ENCODE measurements at regions not wholly inside any gene's neighbourhood (a gene's known extent, or its start where the extent isn't known, plus 50 kb on each side); places are given as distances from the start of the nearest gene placed in this dataset.

DNA sequence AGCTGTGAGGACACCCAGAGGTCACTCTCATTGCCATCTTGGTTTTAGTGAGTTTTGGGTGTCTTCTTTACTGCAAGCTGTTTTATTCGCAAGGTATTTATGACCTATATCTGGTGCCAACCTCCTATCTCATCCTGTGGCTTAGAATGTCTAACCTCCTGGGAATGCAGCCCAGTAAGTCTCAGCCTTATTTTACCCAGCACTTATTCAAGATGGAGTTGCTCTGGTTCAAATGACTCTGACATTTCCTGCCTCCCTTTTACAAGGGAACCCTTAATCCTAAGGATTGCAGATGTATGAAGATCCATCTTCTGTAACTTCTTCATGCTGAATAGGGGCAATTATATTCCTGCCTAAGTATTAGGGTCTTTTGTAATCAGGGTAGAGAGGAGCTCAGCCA, 708.0 kb downstream of the TMEM182 start:
- Histone ChIP-seq H3K27me3 (replicated peaks in 2 of 5; ENCODE audit: control insufficient read depth in 4 of 5, insufficient read depth in 5 of 5, low read length in 4 of 5) (no peaks in the 10 kb centered on the region), H3K27ac (ENCODE audit: insufficient read depth in 1 of 2, low read depth in 1 of 2, low read length in 2 of 2, poor library complexity in 1 of 2, severe bottlenecking in 2 of 2) (no peak overlapping the region), H3K4me1 (ENCODE audit: control extremely low read depth in 1 of 4, control insufficient read depth in 4 of 4, insufficient read depth in 4 of 4, low read length in 3 of 4) (no peaks in the 10 kb centered on the region), H3K4me3 (ENCODE audit: control insufficient read depth in 1 of 7, extremely low read depth in 1 of 7, insufficient read depth in 4 of 7, low read depth in 2 of 7, low read length in 6 of 7) (no peak overlapping the region), H3K9me3 (ENCODE audit: control extremely low read depth in 1 of 5, control insufficient read depth in 4 of 5, insufficient read depth in 2 of 5, low read depth in 1 of 5, low read length in 4 of 5) (no peaks in the 10 kb centered on the region), H3K36me3 (ENCODE audit: control insufficient read depth in 4 of 4, insufficient read depth in 4 of 4, low read length in 3 of 4) (no peaks in the 10 kb centered on the region)
- DNase-seq, result no peak
- ChIA-PET CTCF (no interaction called here), POLR2A (no interaction called here)
- 100% methylated on average over 1 of the region's 1 CpG for WGBS (ENCODE audit: insufficient coverage)

DNA sequence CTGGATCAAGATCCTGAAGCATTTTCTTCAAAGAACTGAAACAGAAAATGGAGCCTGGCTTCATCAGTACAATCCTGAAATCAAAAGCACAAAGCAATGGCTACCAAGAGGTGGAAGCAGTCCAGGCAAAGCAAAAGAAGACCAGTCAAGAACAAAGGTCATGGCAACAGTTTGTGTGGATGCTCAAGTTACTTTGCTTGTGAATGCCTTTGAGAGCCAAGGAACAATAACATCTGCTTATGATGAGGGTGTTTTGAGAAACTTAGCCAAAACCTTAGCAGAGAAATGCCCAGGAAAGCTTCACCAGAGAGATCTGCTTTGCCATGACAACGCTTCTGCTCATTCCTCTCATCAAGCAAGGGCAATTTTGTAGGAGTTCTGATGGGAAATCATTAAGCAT, 723.1 kb downstream of the TMEM182 start:
- H3K27ac ChIP-seq (ENCODE audit: insufficient read depth in 1 of 2, low read depth in 1 of 2, low read length in 2 of 2, poor library complexity in 1 of 2, severe bottlenecking in 2 of 2), result no peak overlapping the region
- no peaks in the 10 kb centered on the region for H3K36me3 ChIP-seq (ENCODE audit: control insufficient read depth in 4 of 4, insufficient read depth in 4 of 4, low read length in 3 of 4)
- DNase-seq, result no peak
- no peaks in the 10 kb centered on the region for H3K27me3 ChIP-seq (replicated peaks in 2 of 5; ENCODE audit: control insufficient read depth in 4 of 5, insufficient read depth in 5 of 5, low read length in 4 of 5)
- ChIA-PET CTCF (no interaction called here), POLR2A (no interaction called here)
- H3K9me3 ChIP-seq (ENCODE audit: control extremely low read depth in 1 of 5, control insufficient read depth in 4 of 5, insufficient read depth in 2 of 5, low read depth in 1 of 5, low read length in 4 of 5), result no peaks in the 10 kb centered on the region
- H3K4me1 ChIP-seq (ENCODE audit: control extremely low read depth in 1 of 4, control insufficient read depth in 4 of 4, insufficient read depth in 4 of 4, low read length in 3 of 4), result no peaks in the 10 kb centered on the region
- WGBS (ENCODE audit: insufficient coverage), result 100% methylated on average over 1 of the region's 1 CpG
- no peak overlapping the region for H3K4me3 ChIP-seq (ENCODE audit: control insufficient read depth in 1 of 7, extremely low read depth in 1 of 7, insufficient read depth in 4 of 7, low read depth in 2 of 7, low read length in 6 of 7)

DNA sequence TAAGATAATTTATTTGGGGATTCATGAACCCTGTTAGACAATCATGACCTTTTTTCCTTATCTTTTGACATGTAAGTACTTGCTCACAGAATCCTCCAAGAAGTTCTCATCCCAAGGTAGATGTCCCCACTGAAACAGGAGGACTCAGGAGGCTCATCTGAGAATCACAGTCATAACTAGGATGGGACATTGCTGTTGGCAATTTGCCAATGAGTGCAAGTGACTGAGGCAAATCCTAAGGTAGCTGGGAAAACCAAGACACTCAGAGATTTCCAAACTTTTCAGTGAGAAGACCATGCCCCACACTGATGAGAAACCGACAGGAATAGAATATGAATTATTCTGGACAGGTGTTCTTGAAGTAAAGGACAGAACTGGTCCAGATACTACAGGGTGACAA, 735.0 kb downstream of the TMEM182 start:
- Histone ChIP-seq H3K4me3 (ENCODE audit: control insufficient read depth in 1 of 7, extremely low read depth in 1 of 7, insufficient read depth in 4 of 7, low read depth in 2 of 7, low read length in 6 of 7) (no peak overlapping the region), H3K27me3 (replicated peaks in 2 of 5; ENCODE audit: control insufficient read depth in 4 of 5, insufficient read depth in 5 of 5, low read length in 4 of 5) (no peaks in the 10 kb centered on the region), H3K4me1 (ENCODE audit: control extremely low read depth in 1 of 4, control insufficient read depth in 4 of 4, insufficient read depth in 4 of 4, low read length in 3 of 4) (no peaks in the 10 kb centered on the region), H3K36me3 (ENCODE audit: control insufficient read depth in 4 of 4, insufficient read depth in 4 of 4, low read length in 3 of 4) (no peaks in the 10 kb centered on the region), H3K27ac (ENCODE audit: insufficient read depth in 1 of 2, low read depth in 1 of 2, low read length in 2 of 2, poor library complexity in 1 of 2, severe bottlenecking in 2 of 2) (no peak overlapping the region), H3K9me3 (ENCODE audit: control extremely low read depth in 1 of 5, control insufficient read depth in 4 of 5, insufficient read depth in 2 of 5, low read depth in 1 of 5, low read length in 4 of 5) (no peaks in the 10 kb centered on the region)
- DNase-seq, result no peak
- ChIA-PET POLR2A (no interaction called here), CTCF (no interaction called here)
- WGBS (ENCODE audit: insufficient coverage), result 67% methylated on average over 1 of the region's 1 CpG

DNA sequence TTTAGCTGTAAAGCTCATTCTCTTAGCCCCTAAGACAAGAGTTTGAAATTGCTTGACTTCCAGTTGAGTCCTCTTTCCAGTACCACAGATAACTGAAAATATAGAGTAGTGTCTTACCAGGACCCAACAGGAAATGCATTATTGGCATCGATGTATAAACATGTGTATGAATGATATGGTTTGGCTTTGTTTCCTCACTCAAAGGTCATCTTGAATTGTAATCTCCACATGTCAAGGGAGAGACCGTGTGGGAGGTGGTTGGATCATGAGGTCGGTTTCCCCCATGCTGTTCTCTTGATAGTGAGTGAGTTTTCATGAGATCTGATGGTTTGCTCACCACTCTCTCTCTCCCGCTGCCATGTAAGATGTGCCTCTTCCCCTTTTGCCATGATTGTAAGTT, 745.0 kb downstream of the TMEM182 start:
- Histone ChIP-seq H3K4me1 (ENCODE audit: control extremely low read depth in 1 of 4, control insufficient read depth in 4 of 4, insufficient read depth in 4 of 4, low read length in 3 of 4) (no peaks in the 10 kb centered on the region), H3K9me3 (ENCODE audit: control extremely low read depth in 1 of 5, control insufficient read depth in 4 of 5, insufficient read depth in 2 of 5, low read depth in 1 of 5, low read length in 4 of 5) (no peaks in the 10 kb centered on the region), H3K27me3 (replicated peaks in 2 of 5; ENCODE audit: control insufficient read depth in 4 of 5, insufficient read depth in 5 of 5, low read length in 4 of 5) (no peaks in the 10 kb centered on the region), H3K4me3 (ENCODE audit: control insufficient read depth in 1 of 7, extremely low read depth in 1 of 7, insufficient read depth in 4 of 7, low read depth in 2 of 7, low read length in 6 of 7) (no peak overlapping the region), H3K36me3 (ENCODE audit: control insufficient read depth in 4 of 4, insufficient read depth in 4 of 4, low read length in 3 of 4) (no peaks in the 10 kb centered on the region), H3K27ac (ENCODE audit: insufficient read depth in 1 of 2, low read depth in 1 of 2, low read length in 2 of 2, poor library complexity in 1 of 2, severe bottlenecking in 2 of 2) (no peak overlapping the region)
- ChIA-PET POLR2A (no interaction called here), CTCF (no interaction called here)
- WGBS (ENCODE audit: insufficient coverage), result 66% methylated on average over 2 of the region's 4 CpGs
- DNase-seq, result no peak

DNA sequence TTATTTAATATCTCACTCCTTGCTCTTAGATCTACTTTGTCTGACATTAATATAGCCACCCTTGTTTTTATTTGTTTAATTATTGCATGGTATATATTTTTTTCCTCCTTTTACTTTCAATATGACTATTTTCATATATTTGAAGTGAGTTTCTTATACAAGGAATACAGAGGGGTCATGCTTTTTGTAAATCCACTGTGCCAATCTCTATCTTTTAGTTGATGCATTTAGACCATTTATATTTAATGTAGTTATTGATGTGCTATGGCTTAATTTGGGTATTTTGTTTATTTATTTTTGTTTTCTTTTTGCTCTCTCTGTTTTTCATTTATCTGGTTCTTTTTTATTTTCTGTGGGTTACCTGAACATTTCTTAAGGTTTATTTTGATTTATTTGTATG, 750.6 kb downstream of the TMEM182 start:
- H3K27ac ChIP-seq (ENCODE audit: insufficient read depth in 1 of 2, low read depth in 1 of 2, low read length in 2 of 2, poor library complexity in 1 of 2, severe bottlenecking in 2 of 2), result no peak overlapping the region
- no peaks in the 10 kb centered on the region for H3K4me1 ChIP-seq (ENCODE audit: control extremely low read depth in 1 of 4, control insufficient read depth in 4 of 4, insufficient read depth in 4 of 4, low read length in 3 of 4)
- no peak for DNase-seq
- CTCF ChIA-PET, result no interaction called here
- no peak overlapping the region for H3K4me3 ChIP-seq (ENCODE audit: control insufficient read depth in 1 of 7, extremely low read depth in 1 of 7, insufficient read depth in 4 of 7, low read depth in 2 of 7, low read length in 6 of 7)
- H3K27me3 ChIP-seq (replicated peaks in 2 of 5; ENCODE audit: control insufficient read depth in 4 of 5, insufficient read depth in 5 of 5, low read length in 4 of 5), result no peaks in the 10 kb centered on the region
- POLR2A ChIA-PET, result no interaction called here
- H3K36me3 ChIP-seq (ENCODE audit: control insufficient read depth in 4 of 4, insufficient read depth in 4 of 4, low read length in 3 of 4), result no peaks in the 10 kb centered on the region
- H3K9me3 ChIP-seq (ENCODE audit: control extremely low read depth in 1 of 5, control insufficient read depth in 4 of 5, insufficient read depth in 2 of 5, low read depth in 1 of 5, low read length in 4 of 5), result no peaks in the 10 kb centered on the region

DNA sequence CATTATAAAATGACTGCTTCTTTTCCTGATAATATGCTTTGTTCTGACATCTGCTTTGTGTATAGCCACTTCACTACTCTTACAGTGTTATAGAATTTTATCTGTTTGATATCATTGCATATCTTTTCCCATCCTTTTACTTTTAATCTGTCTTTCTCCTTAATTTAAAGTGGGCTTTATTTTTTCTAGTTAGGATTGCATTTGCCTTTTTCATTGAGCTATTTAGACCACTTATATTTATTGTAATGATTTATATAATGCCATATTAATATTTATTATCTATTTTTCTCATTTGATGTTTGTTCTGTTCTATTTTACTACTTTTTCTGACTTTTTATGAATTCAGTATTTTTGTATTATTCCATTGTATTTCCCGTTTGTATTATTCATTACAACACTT, 758.7 kb downstream of the TMEM182 start:
- CTCF ChIA-PET, result no interaction called here
- H3K27ac ChIP-seq (ENCODE audit: insufficient read depth in 1 of 2, low read depth in 1 of 2, low read length in 2 of 2, poor library complexity in 1 of 2, severe bottlenecking in 2 of 2), result no peak overlapping the region
- no peak for DNase-seq
- peaks cover 0 to 1% (median 0%) of the 10 kb centered on the region in 5 experiments for H3K9me3 ChIP-seq (ENCODE audit: control extremely low read depth in 1 of 5, control insufficient read depth in 4 of 5, insufficient read depth in 2 of 5, low read depth in 1 of 5, low read length in 4 of 5)
- no peak overlapping the region for H3K4me3 ChIP-seq (ENCODE audit: control insufficient read depth in 1 of 7, extremely low read depth in 1 of 7, insufficient read depth in 4 of 7, low read depth in 2 of 7, low read length in 6 of 7)
- POLR2A ChIA-PET, result no interaction called here
- no CpG with 5 or more reads among the region's 1 CpG for WGBS (ENCODE audit: insufficient coverage)
- no peaks in the 10 kb centered on the region for H3K36me3 ChIP-seq (ENCODE audit: control insufficient read depth in 4 of 4, insufficient read depth in 4 of 4, low read length in 3 of 4)
- H3K4me1 ChIP-seq (ENCODE audit: control extremely low read depth in 1 of 4, control insufficient read depth in 4 of 4, insufficient read depth in 4 of 4, low read length in 3 of 4), result no peaks in the 10 kb centered on the region
- no peaks in the 10 kb centered on the region for H3K27me3 ChIP-seq (replicated peaks in 2 of 5; ENCODE audit: control insufficient read depth in 4 of 5, insufficient read depth in 5 of 5, low read length in 4 of 5)

DNA sequence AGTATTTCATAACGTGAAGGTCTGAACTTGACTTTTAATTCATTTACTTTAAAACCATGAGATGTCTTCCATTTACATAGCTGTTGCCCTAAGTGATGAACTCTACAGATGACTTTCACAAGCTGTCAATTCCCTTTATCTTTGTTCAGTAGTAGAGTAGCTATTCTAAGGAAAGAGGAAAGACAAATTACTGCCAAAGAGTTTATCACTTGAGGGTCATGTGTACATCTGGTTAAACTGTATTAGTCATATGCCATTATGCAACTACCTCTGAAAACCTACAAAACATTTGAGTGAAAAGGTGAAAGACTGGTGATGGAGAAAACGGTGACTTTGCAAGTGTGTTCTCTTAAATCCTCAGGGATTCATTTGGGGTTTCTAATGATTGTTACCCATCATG, 763.9 kb downstream of the TMEM182 start:
- Histone ChIP-seq H3K4me1 (ENCODE audit: control extremely low read depth in 1 of 4, control insufficient read depth in 4 of 4, insufficient read depth in 4 of 4, low read length in 3 of 4) (no peaks in the 10 kb centered on the region), H3K27ac (ENCODE audit: insufficient read depth in 1 of 2, low read depth in 1 of 2, low read length in 2 of 2, poor library complexity in 1 of 2, severe bottlenecking in 2 of 2) (no peak overlapping the region), H3K9me3 (ENCODE audit: control extremely low read depth in 1 of 5, control insufficient read depth in 4 of 5, insufficient read depth in 2 of 5, low read depth in 1 of 5, low read length in 4 of 5) (no peaks in the 10 kb centered on the region), H3K27me3 (replicated peaks in 2 of 5; ENCODE audit: control insufficient read depth in 4 of 5, insufficient read depth in 5 of 5, low read length in 4 of 5) (no peaks in the 10 kb centered on the region), H3K36me3 (ENCODE audit: control insufficient read depth in 4 of 4, insufficient read depth in 4 of 4, low read length in 3 of 4) (no peaks in the 10 kb centered on the region), H3K4me3 (ENCODE audit: control insufficient read depth in 1 of 7, extremely low read depth in 1 of 7, insufficient read depth in 4 of 7, low read depth in 2 of 7, low read length in 6 of 7) (no peak overlapping the region)
- ChIA-PET POLR2A (no interaction called here), CTCF (no interaction called here)
- WGBS (ENCODE audit: insufficient coverage), result 100% methylated on average over 1 of the region's 2 CpGs
- no peak for DNase-seq

DNA sequence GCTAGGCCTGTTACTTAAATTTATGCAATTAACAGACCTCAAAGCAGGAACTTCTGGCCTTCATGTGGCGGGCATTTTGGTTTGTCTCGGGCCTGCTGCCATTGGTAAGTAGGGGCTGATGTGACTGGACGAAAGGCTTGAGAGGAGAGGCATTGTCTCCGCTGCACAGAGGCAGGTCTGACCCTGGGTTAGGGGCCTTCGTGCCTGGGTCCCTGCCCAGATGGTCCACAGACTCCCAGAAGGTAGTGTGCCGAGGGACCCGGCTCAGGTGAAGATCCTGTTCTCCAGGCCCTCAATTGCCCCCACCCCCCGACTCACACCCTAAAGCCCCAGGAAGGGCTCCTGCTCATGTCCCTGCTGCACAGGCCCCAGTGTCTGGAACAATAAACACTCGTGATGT, 764.9 kb downstream of the TMEM182 start:
- H3K9me3 ChIP-seq (ENCODE audit: control extremely low read depth in 1 of 5, control insufficient read depth in 4 of 5, insufficient read depth in 2 of 5, low read depth in 1 of 5, low read length in 4 of 5), result no peaks in the 10 kb centered on the region
- H3K27ac ChIP-seq (ENCODE audit: insufficient read depth in 1 of 2, low read depth in 1 of 2, low read length in 2 of 2, poor library complexity in 1 of 2, severe bottlenecking in 2 of 2), result no peak overlapping the region
- 83% methylated on average over 7 of the region's 9 CpGs for WGBS (ENCODE audit: insufficient coverage)
- DNase-seq, result no peak
- ChIA-PET CTCF (no interaction called here), POLR2A (no interaction called here)
- H3K4me1 ChIP-seq (ENCODE audit: control extremely low read depth in 1 of 4, control insufficient read depth in 4 of 4, insufficient read depth in 4 of 4, low read length in 3 of 4), result no peaks in the 10 kb centered on the region
- H3K27me3 ChIP-seq (replicated peaks in 2 of 5; ENCODE audit: control insufficient read depth in 4 of 5, insufficient read depth in 5 of 5, low read length in 4 of 5), result no peaks in the 10 kb centered on the region
- H3K4me3 ChIP-seq (ENCODE audit: control insufficient read depth in 1 of 7, extremely low read depth in 1 of 7, insufficient read depth in 4 of 7, low read depth in 2 of 7, low read length in 6 of 7), result no peak overlapping the region
- H3K36me3 ChIP-seq (ENCODE audit: control insufficient read depth in 4 of 4, insufficient read depth in 4 of 4, low read length in 3 of 4), result no peaks in the 10 kb centered on the region

All from common myeloid progenitor, CD34-positive (primary cell).